Suprapubic skin (tissue), 4 donors: ENCODE measurements at regions not wholly inside any gene's neighbourhood (a gene's known extent, or its start where the extent isn't known, plus 50 kb on each side); places are given as distances from the start of the nearest gene placed in this dataset.

Source experiments
- DNase-seq, 2 donors: peaks; one replicate each; pipeline ENCODE4 v3.0.0-alpha.2; 2019; ENCODE audit warnings: low spot score in 2 of 2
- H3K27ac ChIP-seq: fragments of 200-600 bp; sonication (generic); one replicate; pipeline ENCODE4 v1.5.1; 2019
- H3K27me3 ChIP-seq: fragments of 200-600 bp; sonication (generic); one replicate; pipeline ENCODE4 v1.5.1; 2019
- H3K36me3 ChIP-seq: fragments of 200-600 bp; sonication (generic); one replicate; pipeline ENCODE4 v1.5.1; 2019
- H3K4me1 ChIP-seq: fragments of 200-600 bp; sonication (generic); one replicate; pipeline ENCODE4 v1.5.1; 2019
- H3K4me3 ChIP-seq: fragments of 200-600 bp; sonication (generic); one replicate; pipeline ENCODE4 v1.5.1; 2019; ENCODE audit warnings: mild to moderate bottlenecking
- H3K9me3 ChIP-seq: fragments of 200-600 bp; sonication (generic); one replicate; pipeline ENCODE4 v1.5.1; 2019
- EP300 ChIP-seq: sonication (generic); formaldehyde crosslinking; IDR thresholded peaks from one replicate; pipeline ENCODE4 v1.6.1; 2017; ENCODE audit warnings: antibody characterized with exemption
- POLR2A ChIP-seq, 2 donors: fragments of 450-650 bp; IDR thresholded peaks; one replicate each; pipeline ENCODE4 v1.6.1; 2017; ENCODE audit warnings: antibody characterized with exemption in 2 of 2, mild to moderate bottlenecking in 2 of 2, moderate library complexity in 2 of 2
- POLR2AphosphoS5 ChIP-seq, 3 donors: sonication (generic); formaldehyde crosslinking; IDR thresholded peaks; one replicate each; pipeline ENCODE4 v1.6.1; 2017; ENCODE audit warnings: antibody characterized with exemption in 3 of 3
- WGBS: methylation state at CpG from one replicate; pipeline ENCODE4 v1.1.5; 2018; 5-methylcytosine and 5-hydroxymethylcytosine counted together
- TF ChIP-seq, protein P1 (sequence below), 2 donors: fragments of 200-600 bp in 1 of 2; fragments of 450-650 bp in 1 of 2; sonication (generic) in 1 of 2; IDR thresholded peaks; one replicate each; pipeline ENCODE4 v1.5.1; 2016 to 2019; ENCODE audit warnings: antibody characterized with exemption in 2 of 2, mild to moderate bottlenecking in 1 of 2, moderate library complexity in 1 of 2

DNA sequence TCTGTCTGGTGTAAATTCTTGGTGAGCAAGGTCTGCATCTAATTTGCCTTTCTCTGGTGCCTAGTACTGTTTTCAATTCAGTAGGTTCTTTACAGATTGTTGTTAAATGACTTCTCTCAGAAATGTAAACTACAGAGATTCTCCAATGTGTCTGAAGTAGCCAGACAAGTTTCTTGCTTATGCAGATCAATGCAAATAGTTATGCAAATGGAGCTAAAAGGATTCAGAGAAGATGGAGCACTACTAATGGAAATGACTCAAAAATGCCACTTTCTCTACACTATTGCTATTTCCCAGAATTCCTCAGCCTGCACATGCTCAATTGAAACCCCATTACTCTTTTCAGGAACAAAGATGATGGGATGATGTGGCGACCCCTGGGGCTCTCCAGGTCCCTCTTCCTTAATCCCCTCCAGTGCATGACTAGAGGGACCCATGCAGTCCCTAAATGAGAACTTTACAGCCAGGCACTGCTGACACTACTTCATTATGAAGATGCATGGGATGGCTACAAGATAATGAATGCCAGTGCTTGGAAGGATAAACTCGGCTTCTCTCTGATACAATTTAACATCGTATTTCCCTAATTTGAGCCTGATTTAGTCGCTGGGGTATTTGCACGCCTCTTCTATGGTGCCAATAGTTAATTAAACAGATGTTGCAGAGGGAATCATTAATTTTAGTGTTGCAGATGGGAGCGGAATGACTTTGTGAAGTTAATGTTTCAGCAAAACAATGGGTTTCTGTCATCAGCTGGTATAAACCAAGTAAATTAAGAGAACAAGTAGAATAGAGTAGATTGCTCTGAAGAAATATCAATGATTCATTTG, 753.2 kb downstream of the TLR4 start:
- H3K9me3 ChIP-seq = no peaks in the 10 kb centered on the region
- no peak overlapping the region for H3K4me3 ChIP-seq
- 74% methylated on average over 6 of the region's 6 CpGs for WGBS
- TF ChIP-seq POLR2A (IDR thresholded peaks at IDR 0.05) (no peak), EP300 (no peak), POLR2AphosphoS5 (IDR thresholded peaks at IDR 0.05) (no peak)
- TF ChIP-seq, protein P1, sequence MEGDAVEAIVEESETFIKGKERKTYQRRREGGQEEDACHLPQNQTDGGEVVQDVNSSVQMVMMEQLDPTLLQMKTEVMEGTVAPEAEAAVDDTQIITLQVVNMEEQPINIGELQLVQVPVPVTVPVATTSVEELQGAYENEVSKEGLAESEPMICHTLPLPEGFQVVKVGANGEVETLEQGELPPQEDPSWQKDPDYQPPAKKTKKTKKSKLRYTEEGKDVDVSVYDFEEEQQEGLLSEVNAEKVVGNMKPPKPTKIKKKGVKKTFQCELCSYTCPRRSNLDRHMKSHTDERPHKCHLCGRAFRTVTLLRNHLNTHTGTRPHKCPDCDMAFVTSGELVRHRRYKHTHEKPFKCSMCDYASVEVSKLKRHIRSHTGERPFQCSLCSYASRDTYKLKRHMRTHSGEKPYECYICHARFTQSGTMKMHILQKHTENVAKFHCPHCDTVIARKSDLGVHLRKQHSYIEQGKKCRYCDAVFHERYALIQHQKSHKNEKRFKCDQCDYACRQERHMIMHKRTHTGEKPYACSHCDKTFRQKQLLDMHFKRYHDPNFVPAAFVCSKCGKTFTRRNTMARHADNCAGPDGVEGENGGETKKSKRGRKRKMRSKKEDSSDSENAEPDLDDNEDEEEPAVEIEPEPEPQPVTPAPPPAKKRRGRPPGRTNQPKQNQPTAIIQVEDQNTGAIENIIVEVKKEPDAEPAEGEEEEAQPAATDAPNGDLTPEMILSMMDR (IDR thresholded peaks at IDR 0.05) = no peak
- H3K4me1 ChIP-seq = no peaks in the 10 kb centered on the region
- H3K27me3 ChIP-seq = no peaks in the 10 kb centered on the region
- DNase-seq = no peak
- no peak overlapping the region for H3K27ac ChIP-seq
- no peaks in the 10 kb centered on the region for H3K36me3 ChIP-seq

GRCh38 chr9:118459913-118460312, 755.7 kb downstream of the TLR4 start:
- Histone ChIP-seq H3K27me3 (no peaks in the 10 kb centered on the region), H3K27ac (no peak overlapping the region), H3K4me1 (no peaks in the 10 kb centered on the region), H3K9me3 (no peaks in the 10 kb centered on the region), H3K36me3 (no peaks in the 10 kb centered on the region), H3K4me3 (no peak overlapping the region)
- peak; percentile 21 for TF ChIP-seq EP300
- no peak for TF ChIP-seq POLR2A (IDR thresholded peaks at IDR 0.05)
- no peak for DNase-seq
- 48% methylated on average over 2 of the region's 2 CpGs for WGBS

DNA sequence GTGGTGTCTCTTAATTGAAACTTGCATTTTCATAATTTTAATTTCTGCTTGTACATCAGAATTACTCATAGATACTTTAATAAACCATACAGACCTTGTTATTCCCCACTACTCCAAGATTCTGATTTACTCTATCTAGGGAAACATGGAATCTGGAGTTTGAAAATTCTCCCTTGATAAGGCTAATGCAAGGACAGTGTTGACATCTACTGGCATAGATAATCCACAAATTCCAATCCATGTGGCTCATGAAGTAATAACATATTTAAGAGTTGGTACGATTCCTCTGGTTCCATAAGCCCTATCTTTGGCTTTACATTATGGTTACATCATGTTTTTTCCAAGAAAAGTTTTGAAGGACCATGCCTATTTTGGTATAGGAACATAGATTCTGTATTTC, 759.2 kb downstream of the TLR4 start:
- Histone ChIP-seq H3K9me3 (no peaks in the 10 kb centered on the region), H3K4me3 (no peak overlapping the region), H3K27ac (no peak overlapping the region), H3K27me3 (no peaks in the 10 kb centered on the region), H3K4me1 (no peaks in the 10 kb centered on the region), H3K36me3 (no peaks in the 10 kb centered on the region)
- TF ChIP-seq POLR2A (IDR thresholded peaks at IDR 0.05) = no peak
- TF ChIP-seq EP300 = no peak
- TF ChIP-seq POLR2AphosphoS5 (IDR thresholded peaks at IDR 0.05) = no peak
- TF ChIP-seq, protein P1 (IDR thresholded peaks at IDR 0.05) = no peak
- 66% methylated on average over 1 of the region's 1 CpG for WGBS
- DNase-seq = no peak

- 64% methylated on average over 1 of the region's 1 CpG for WGBS
- Histone ChIP-seq H3K9me3 (no peaks in the 10 kb centered on the region), H3K4me1 (no peaks in the 10 kb centered on the region), H3K27me3 (no peaks in the 10 kb centered on the region), H3K36me3 (no peaks in the 10 kb centered on the region), H3K4me3 (no peak overlapping the region), H3K27ac (no peak overlapping the region)
- DNase-seq = no peak
- TF ChIP-seq POLR2AphosphoS5 (IDR thresholded peaks at IDR 0.05) = no peak
- TF ChIP-seq POLR2A (IDR thresholded peaks at IDR 0.05) = no peak
- no peak for TF ChIP-seq EP300
- TF ChIP-seq, protein P1 (IDR thresholded peaks at IDR 0.05) = no peak
Measured at GRCh38 chr9:118473521-118473920, 769.3 kb downstream of the TLR4 start.

GRCh38 chr9:118478752-118479151, 774.5 kb downstream of the TLR4 start:
- no peak for DNase-seq

More at GRCh38 chr9:118478752-118479151, 774.5 kb downstream of the TLR4 start:
- no peaks in the 10 kb centered on the region for H3K4me1 ChIP-seq
- WGBS = 89% methylated on average over 1 of the region's 1 CpG
- H3K9me3 ChIP-seq = no peaks in the 10 kb centered on the region
- no peak overlapping the region for H3K27ac ChIP-seq
- H3K36me3 ChIP-seq = no peaks in the 10 kb centered on the region
- no peak for TF ChIP-seq POLR2AphosphoS5 (IDR thresholded peaks at IDR 0.05)
- TF ChIP-seq POLR2A (IDR thresholded peaks at IDR 0.05) = no peak
- TF ChIP-seq, protein P1 (IDR thresholded peaks at IDR 0.05) = no peak
- TF ChIP-seq EP300 = no peak
- no peaks in the 10 kb centered on the region for H3K27me3 ChIP-seq
- no peak overlapping the region for H3K4me3 ChIP-seq
